Epithelial cell of proximal tubule (primary cell): ENCODE measurements at regions not wholly inside any gene's neighbourhood (a gene's known extent, or its start where the extent isn't known, plus 50 kb on each side); places are given as distances from the start of the nearest gene placed in this dataset.
"Not testable (repeated sequence)": the region's sequence is repeated elsewhere in the genome, so short reads cannot be mapped to it uniquely, and the experiment has no call there.

ENCODE experiments used
- DNase-seq: peaks from one replicate; pipeline ENCODE4 v3.0.0-alpha.2; 2011; ENCODE audit warnings: low read depth
- H3K4me3 ChIP-seq: 2 replicates; pipeline ENCODE4 v1.5.1; 2011; ENCODE audit warnings: low read depth, mild to moderate bottlenecking, low read length
- CTCF ChIP-seq: conservative IDR thresholded peaks from 2 replicates; pipeline ENCODE4 v1.5.1; 2012; ENCODE audit warnings: low read depth, mild to moderate bottlenecking, low read length

GRCh38 chr5:56386046-56386445 is 152.9 kb upstream of the ANKRD55 start:
- no peak for DNase-seq
- no peak for TF ChIP-seq CTCF

GRCh38 chr5:56384186-56384585 is 151.1 kb upstream of the ANKRD55 start:
- no peak for DNase-seq
- H3K4me3 ChIP-seq, result no peak overlapping the region
- TF ChIP-seq CTCF, result no peak

More at GRCh38 chr5:56386046-56386445, 152.9 kb upstream of the ANKRD55 start:
- no peak overlapping the region for H3K4me3 ChIP-seq

GRCh38 chr5:56383761-56384160 is 150.6 kb upstream of the ANKRD55 start:
- H3K4me3 ChIP-seq, result no peak overlapping the region
- TF ChIP-seq CTCF, result no peak
- DNase-seq, result no peak

GRCh38 chr5:56382896-56383295 is 149.8 kb upstream of the ANKRD55 start:
- no peak for TF ChIP-seq CTCF
- no peak overlapping the region for H3K4me3 ChIP-seq
- no peak for DNase-seq

GRCh38 chr5:56377573-56377972 is 144.4 kb upstream of the ANKRD55 start:
- H3K4me3 ChIP-seq, result no peak overlapping the region
- DNase-seq, result no peak
- no peak for TF ChIP-seq CTCF

GRCh38 chr5:56376128-56376527 is 143.0 kb upstream of the ANKRD55 start:
- TF ChIP-seq CTCF, result no peak
- H3K4me3 ChIP-seq, result no peak overlapping the region
- no peak for DNase-seq

GRCh38 chr5:56375011-56375410 is 141.9 kb upstream of the ANKRD55 start:
- no peak for DNase-seq
- TF ChIP-seq CTCF, result no peak
- no peak overlapping the region for H3K4me3 ChIP-seq

- not testable (repeated sequence) for H3K4me3 ChIP-seq
Measured at GRCh38 chr5:56372491-56372890, 139.4 kb upstream of the ANKRD55 start.

More at GRCh38 chr5:56372491-56372890, 139.4 kb upstream of the ANKRD55 start:
- DNase-seq, result not testable (repeated sequence)
